GM18868 (cell line): ENCODE measurements at regions not wholly inside any gene's neighbourhood (a gene's known extent, or its start where the extent isn't known, plus 50 kb on each side); places are given as distances from the start of the nearest gene placed in this dataset.
"Not testable (repeated sequence)": the region's sequence is repeated elsewhere in the genome, so short reads cannot be mapped to it uniquely, and the experiment has no call there.

Experiments used
- ATAC-seq: cut with Tn5 transposase; IDR thresholded peaks from one replicate; pipeline ENCODE4 v1.9.1; 2021; ENCODE audit warnings: mild to moderate bottlenecking, moderate library complexity; ENCODE audit not compliant: unreplicated experiment

GRCh38 chr5:89200899-89201298 lies 317.9 kb upstream of the MEF2C start:
- ATAC-seq, result no peak

- no peak for ATAC-seq
Observed at GRCh38 chr5:89199306-89199705, 316.3 kb upstream of the MEF2C start.

- ATAC-seq, result no peak
Observed at GRCh38 chr5:89191374-89191773, 308.4 kb upstream of the MEF2C start.

- ATAC-seq, result no peak
Observed at GRCh38 chr5:89190515-89191265, 307.7 kb upstream of the MEF2C start.

GRCh38 chr5:89187883-89188465 lies 305.0 kb upstream of the MEF2C start:
- ATAC-seq, result no peak

- ATAC-seq, result no peak
Observed at GRCh38 chr5:89187268-89187667, 304.3 kb upstream of the MEF2C start.

- ATAC-seq, result no peak
Observed at GRCh38 chr5:89181546-89181945, 298.6 kb upstream of the MEF2C start.

- ATAC-seq, result no peak
Observed at GRCh38 chr5:89179731-89180130, 296.7 kb upstream of the MEF2C start.

GRCh38 chr5:89178541-89178940 lies 295.6 kb upstream of the MEF2C start:
- ATAC-seq, result no peak

GRCh38 chr5:89173528-89173927 lies 290.5 kb upstream of the MEF2C start:
- no peak for ATAC-seq

GRCh38 chr5:89168766-89169165 lies 285.8 kb upstream of the MEF2C start:
- ATAC-seq, result no peak

- ATAC-seq, result not testable (repeated sequence)
Observed at GRCh38 chr5:89164703-89165102, 281.7 kb upstream of the MEF2C start.

- no peak for ATAC-seq
Observed at GRCh38 chr5:89156226-89156625, 273.2 kb upstream of the MEF2C start.

- no peak for ATAC-seq
Observed at GRCh38 chr5:89147031-89147430, 264.0 kb upstream of the MEF2C start.

GRCh38 chr5:89137148-89137547 lies 254.2 kb upstream of the MEF2C start:
- no peak for ATAC-seq

GRCh38 chr5:89133975-89134374 lies 251.0 kb upstream of the MEF2C start:
- ATAC-seq, result no peak

- ATAC-seq, result no peak
Observed at GRCh38 chr5:89133129-89133528, 250.1 kb upstream of the MEF2C start.

- ATAC-seq, result no peak
Observed at GRCh38 chr5:89130851-89131250, 247.9 kb upstream of the MEF2C start.

- no peak for ATAC-seq
Observed at GRCh38 chr5:89129941-89130340, 247.0 kb upstream of the MEF2C start.

- no peak for ATAC-seq
Observed at GRCh38 chr5:89128906-89129625, 246.1 kb upstream of the MEF2C start.

GRCh38 chr5:89128092-89128491 lies 245.1 kb upstream of the MEF2C start:
- no peak for ATAC-seq

GRCh38 chr5:89127191-89127590 lies 244.2 kb upstream of the MEF2C start:
- ATAC-seq, result no peak
